Ovary (tissue), 7 donors: ENCODE measurements at regions not wholly inside any gene's neighbourhood (a gene's known extent, or its start where the extent isn't known, plus 50 kb on each side); places are given as distances from the start of the nearest gene placed in this dataset.

ENCODE experiments used
- DNase-seq, 5 donors: peaks; one replicate each; pipeline ENCODE4 v3.0.0-alpha.2; 2019 to 2020
- H3K27ac ChIP-seq, 2 donors: fragments of 200-600 bp; one replicate each; pipeline versions ENCODE4 v1.5.1 to v1.8.0; 2019 to 2022
- H3K27me3 ChIP-seq: fragments of 200-600 bp; one replicate; pipeline ENCODE4 v1.8.0; 2022
- H3K36me3 ChIP-seq: fragments of 200-600 bp; sonication (generic); one replicate; pipeline ENCODE4 v1.5.1; 2019
- H3K4me1 ChIP-seq: one replicate; pipeline ENCODE4 v1.8.1; 2013; ENCODE audit warnings: mild to moderate bottlenecking, moderate library complexity; ENCODE audit not compliant: insufficient read depth
- H3K4me3 ChIP-seq: fragments of 200-600 bp; sonication (generic); one replicate; pipeline ENCODE4 v1.5.1; 2017
- H3K9me3 ChIP-seq, 2 donors: fragments of 200-600 bp in 1 of 2; sonication (generic) in 1 of 2; one replicate each; pipeline versions ENCODE4 v1.5.1 to v1.8.1; 2013 to 2019; ENCODE audit warnings: mild to moderate bottlenecking in 1 of 2, moderate library complexity in 1 of 2
- CTCF ChIP-seq, 3 donors: fragments of 450-650 bp in 2 of 3; fragments of 200-600 bp in 1 of 3; IDR thresholded peaks; one replicate each; pipeline versions ENCODE4 v1.5.1 to v1.8.0; 2016 to 2022; ENCODE audit warnings: antibody characterized with exemption in 3 of 3, mild to moderate bottlenecking in 1 of 3
- EP300 ChIP-seq: sonication (generic); formaldehyde crosslinking; IDR thresholded peaks from one replicate; pipeline ENCODE4 v1.6.1; 2017; ENCODE audit warnings: antibody characterized with exemption
- POLR2A ChIP-seq: fragments of 450-650 bp; IDR thresholded peaks from one replicate; pipeline ENCODE4 v1.6.1; 2017; ENCODE audit warnings: antibody characterized with exemption, mild to moderate bottlenecking, moderate library complexity
- WGBS, 3 donors: extraction: QIAGEN DNeasy Blood & Tissue Kit in 1 of 3; methylation state at CpG; one replicate each; pipeline versions ENCODE4 v1.1.5 to v1.1.7; 2013 to 2017; 5-methylcytosine and 5-hydroxymethylcytosine counted together
- intact Hi-C, 4 donors: fragments of 100-400 bp; cut with DNase I; formaldehyde crosslinking; loops; one replicate each; pipeline versions ENCODE4 v1.11.0 to v1.15.1; 2022 to 2023
- donor health status: DM: no; HTN: no; CAD: no; lungs with moderate emphysema.
- donor health status: DM: no; HTN: no; CAD: no.
- donor health status: Bipolar disorder and iron deficiency.
- donor health status: DM: no; HTN: no; CAD: no.
- donor health status: DM: yes; HTN: yes; CAD: no.

GRCh38 chr3:117811786-117812185 lies 1102.2 kb downstream of the TUSC7 start:
- DNase-seq = no peak
- H3K27ac ChIP-seq = no peak overlapping the region
- H3K27me3 ChIP-seq = no peaks in the 10 kb centered on the region
- intact Hi-C loops = no loop called here
- no peak overlapping the region for H3K4me3 ChIP-seq
- no peak for TF ChIP-seq CTCF (IDR thresholded peaks at IDR 0.05)
- TF ChIP-seq POLR2A = no peak
- TF ChIP-seq EP300 = no peak
- H3K9me3 ChIP-seq = no peaks in the 10 kb centered on the region
- H3K4me1 ChIP-seq = no peaks in the 10 kb centered on the region
- WGBS, 3 donors = 78 to 86% (median 86%) methylated on average over 2 of the region's 2 CpGs
- no peaks in the 10 kb centered on the region for H3K36me3 ChIP-seq

- no peak overlapping the region for H3K4me3 ChIP-seq
- no peaks in the 10 kb centered on the region for H3K4me1 ChIP-seq
- H3K9me3 ChIP-seq = no peaks in the 10 kb centered on the region
- H3K27me3 ChIP-seq = no peaks in the 10 kb centered on the region
- intact Hi-C loops = no loop called here
- TF ChIP-seq CTCF (IDR thresholded peaks at IDR 0.05) (no peak), EP300 (no peak), POLR2A (no peak)
- DNase-seq = no peak
- no peaks in the 10 kb centered on the region for H3K36me3 ChIP-seq
- WGBS, 3 donors = 25 to 39% (median 35%) methylated on average over 2 of the region's 2 CpGs
- no peak overlapping the region for H3K27ac ChIP-seq
Observed at GRCh38 chr3:117814975-117815374, 1105.4 kb downstream of the TUSC7 start.

GRCh38 chr3:117817103-117817502 lies 1107.5 kb downstream of the TUSC7 start:
- no peak overlapping the region for H3K4me3 ChIP-seq
- no peaks in the 10 kb centered on the region for H3K27me3 ChIP-seq
- no peaks in the 10 kb centered on the region for H3K4me1 ChIP-seq
- H3K9me3 ChIP-seq = no peaks in the 10 kb centered on the region
- DNase-seq = no peak
- H3K36me3 ChIP-seq = no peaks in the 10 kb centered on the region
- 85 to 88% (median 87%) methylated on average over 2 of the region's 2 CpGs for WGBS, 3 donors
- no peak overlapping the region for H3K27ac ChIP-seq
- TF ChIP-seq CTCF (IDR thresholded peaks at IDR 0.05) = no peak
- TF ChIP-seq EP300 = no peak
- TF ChIP-seq POLR2A = no peak
- intact Hi-C loops = no loop called here

GRCh38 chr3:117818592-117818991 lies 1109.0 kb downstream of the TUSC7 start:
- Histone ChIP-seq H3K4me1 (no peaks in the 10 kb centered on the region), H3K9me3 (no peaks in the 10 kb centered on the region), H3K36me3 (no peaks in the 10 kb centered on the region), H3K4me3 (no peak overlapping the region), H3K27ac (no peak overlapping the region), H3K27me3 (no peaks in the 10 kb centered on the region)
- DNase-seq = no peak
- 94 to 96% (median 96%) methylated on average over 1 of the region's 1 CpG for WGBS, 3 donors
- TF ChIP-seq CTCF (IDR thresholded peaks at IDR 0.05) (no peak), EP300 (no peak), POLR2A (no peak)
- intact Hi-C loops = no loop called here
